IPS-20b (cell line): ENCODE measurements at regions not wholly inside any gene's neighbourhood (a gene's known extent, or its start where the extent isn't known, plus 50 kb on each side); places are given as distances from the start of the nearest gene placed in this dataset.

Source experiments
- H3K27ac ChIP-seq: one replicate; pipeline ENCODE4 v1.5.1; 2013; ENCODE audit warnings: low read length
- H3K27me3 ChIP-seq: 2 replicates; pipeline ENCODE4 v1.6.1; 2013; ENCODE audit warnings: mild to moderate bottlenecking, low read length, inconsistent platforms; ENCODE audit not compliant: insufficient read depth
- H3K36me3 ChIP-seq: 2 replicates; pipeline ENCODE4 v1.6.1; 2013; ENCODE audit warnings: low read depth, mild to moderate bottlenecking, inconsistent platforms, low read length, moderate library complexity; ENCODE audit not compliant: insufficient read depth
- H3K4me1 ChIP-seq: 2 replicates; pipeline ENCODE4 v1.6.1; 2013; ENCODE audit warnings: mild to moderate bottlenecking, control low read depth, inconsistent platforms, low read length, moderate library complexity; ENCODE audit not compliant: insufficient read depth
- H3K4me3 ChIP-seq: 2 replicates; pipeline ENCODE4 v1.5.1; 2013; ENCODE audit warnings: mild to moderate bottlenecking, low read length, inconsistent platforms
- H3K9ac ChIP-seq: 2 replicates; pipeline ENCODE4 v1.6.1; 2013; ENCODE audit warnings: low read depth, mild to moderate bottlenecking, inconsistent platforms, low read length, moderate library complexity
- H3K9me3 ChIP-seq: 2 replicates; pipeline ENCODE4 v1.6.1; 2013; ENCODE audit warnings: mild to moderate bottlenecking, low read depth, low read length, inconsistent platforms; ENCODE audit not compliant: insufficient read depth

GRCh38 chr10:85259908-85260307, 931.5 kb downstream of the CCSER2 start:
- no peaks in the 10 kb centered on the region for H3K36me3 ChIP-seq
- H3K9me3 ChIP-seq: no peaks in the 10 kb centered on the region; the same call in 1 of the 2 replicates
- no peak overlapping the region for H3K27ac ChIP-seq
- no peak overlapping the region for H3K9ac ChIP-seq
- H3K4me1 ChIP-seq: no peaks in the 10 kb centered on the region
- H3K4me3 ChIP-seq: no peak overlapping the region
- no peaks in the 10 kb centered on the region for H3K27me3 ChIP-seq

- Histone ChIP-seq H3K27me3 (no peaks in the 10 kb centered on the region), H3K36me3 (no peaks in the 10 kb centered on the region), H3K4me3 (no peak overlapping the region), H3K9me3 (no peaks in the 10 kb centered on the region; the same call in 1 of the 2 replicates), H3K4me1 (no peaks in the 10 kb centered on the region), H3K9ac (no peak overlapping the region; the same call in 1 of the 2 replicates), H3K27ac (no peak overlapping the region)
These were observed 934.6 kb downstream of the CCSER2 start for GRCh38 chr10:85262992-85263391.

GRCh38 chr10:85265121-85265520, 936.7 kb downstream of the CCSER2 start:
- Histone ChIP-seq H3K27ac (no peak overlapping the region), H3K4me1 (no peaks in the 10 kb centered on the region), H3K27me3 (no peaks in the 10 kb centered on the region), H3K9me3 (no peaks in the 10 kb centered on the region; the same call in 1 of the 2 replicates), H3K9ac (no peak overlapping the region), H3K4me3 (no peak overlapping the region), H3K36me3 (no peaks in the 10 kb centered on the region)

- Histone ChIP-seq H3K9ac (no peak overlapping the region), H3K27ac (no peak overlapping the region), H3K9me3 (peaks cover 14% of the 10 kb centered on the region), H3K4me3 (no peak overlapping the region), H3K4me1 (no peaks in the 10 kb centered on the region), H3K36me3 (no peaks in the 10 kb centered on the region), H3K27me3 (no peaks in the 10 kb centered on the region)
These were observed 938.4 kb downstream of the CCSER2 start for GRCh38 chr10:85266808-85267207.

GRCh38 chr10:85280014-85280413, 951.6 kb downstream of the CCSER2 start:
- Histone ChIP-seq H3K27me3 (no peaks in the 10 kb centered on the region), H3K4me3 (no peak overlapping the region), H3K4me1 (no peaks in the 10 kb centered on the region), H3K27ac (no peak overlapping the region), H3K9ac (no peak overlapping the region), H3K36me3 (no peaks in the 10 kb centered on the region), H3K9me3 (no peaks in the 10 kb centered on the region)

- Histone ChIP-seq H3K9me3 (peaks cover 6% of the 10 kb centered on the region; the same call in 1 of the 2 replicates), H3K9ac (no peak overlapping the region), H3K4me3 (no peak overlapping the region), H3K27me3 (no peaks in the 10 kb centered on the region), H3K27ac (no peak overlapping the region), H3K36me3 (no peaks in the 10 kb centered on the region), H3K4me1 (no peaks in the 10 kb centered on the region)
These were observed 956.7 kb downstream of the CCSER2 start for GRCh38 chr10:85284778-85285770.

- Histone ChIP-seq H3K27ac (no peak overlapping the region), H3K27me3 (no peaks in the 10 kb centered on the region), H3K9me3 (peaks cover 13% of the 10 kb centered on the region), H3K9ac (no peak overlapping the region), H3K4me3 (no peak overlapping the region), H3K4me1 (no peaks in the 10 kb centered on the region), H3K36me3 (no peaks in the 10 kb centered on the region)
These were observed 965.1 kb downstream of the CCSER2 start for GRCh38 chr10:85293483-85293882.

- Histone ChIP-seq H3K27ac (no peak overlapping the region), H3K36me3 (no peaks in the 10 kb centered on the region), H3K9me3 (no peaks in the 10 kb centered on the region), H3K27me3 (no peaks in the 10 kb centered on the region), H3K9ac (no peak overlapping the region), H3K4me1 (no peaks in the 10 kb centered on the region), H3K4me3 (no peak overlapping the region)
These were observed 983.4 kb downstream of the CCSER2 start for GRCh38 chr10:85311613-85312337.

GRCh38 chr10:85315657-85316056, 987.3 kb downstream of the CCSER2 start:
- Histone ChIP-seq H3K9ac (no peak overlapping the region), H3K27ac (no peak overlapping the region), H3K4me3 (no peak overlapping the region), H3K27me3 (no peaks in the 10 kb centered on the region), H3K4me1 (no peaks in the 10 kb centered on the region), H3K36me3 (no peaks in the 10 kb centered on the region), H3K9me3 (no peaks in the 10 kb centered on the region)

GRCh38 chr10:85316276-85316675, 987.9 kb downstream of the CCSER2 start:
- Histone ChIP-seq H3K9me3 (no peaks in the 10 kb centered on the region), H3K36me3 (no peaks in the 10 kb centered on the region), H3K4me3 (no peak overlapping the region), H3K9ac (no peak overlapping the region), H3K27ac (no peak overlapping the region), H3K4me1 (no peaks in the 10 kb centered on the region), H3K27me3 (no peaks in the 10 kb centered on the region)

- Histone ChIP-seq H3K9me3 (no peaks in the 10 kb centered on the region), H3K27ac (no peak overlapping the region), H3K4me1 (no peaks in the 10 kb centered on the region), H3K9ac (no peak overlapping the region), H3K4me3 (no peak overlapping the region), H3K36me3 (no peaks in the 10 kb centered on the region), H3K27me3 (no peaks in the 10 kb centered on the region)
These were observed 989.4 kb downstream of the CCSER2 start for GRCh38 chr10:85317827-85318226.
